Colonic mucosa (tissue), 4 donors: ENCODE measurements at regions not wholly inside any gene's neighbourhood (a gene's known extent, or its start where the extent isn't known, plus 50 kb on each side); places are given as distances from the start of the nearest gene placed in this dataset.
"Not testable (repeated sequence)": the region's sequence is repeated elsewhere in the genome, so short reads cannot be mapped to it uniquely, and the experiment has no call there.

Experiments used
- DNase-seq: peaks from one replicate; pipeline ENCODE4 v3.0.0-alpha.2; 2020
- H3K27ac ChIP-seq: fragments of 200-600 bp; one replicate; pipeline ENCODE4 v1.8.0; 2021
- H3K27me3 ChIP-seq: fragments of 200-600 bp; one replicate; pipeline ENCODE4 v1.8.0; 2021
- H3K36me3 ChIP-seq: fragments of 200-600 bp; one replicate; pipeline ENCODE4 v1.8.0; 2021
- H3K4me1 ChIP-seq: fragments of 200-600 bp; one replicate; pipeline ENCODE4 v1.8.0; 2021; ENCODE audit warnings: mild to moderate bottlenecking
- H3K4me3 ChIP-seq: fragments of 200-600 bp; one replicate; pipeline ENCODE4 v1.8.0; 2021
- H3K9ac ChIP-seq, 2 donors: one replicate each; pipeline ENCODE4 v1.7.0; 2013; ENCODE audit warnings: control low read depth in 2 of 2, low read depth in 2 of 2, low read length in 2 of 2
- H3K9me3 ChIP-seq: fragments of 200-600 bp; one replicate; pipeline ENCODE4 v1.8.0; 2021
- intact Hi-C: fragments of 100-400 bp; cut with DNase I; formaldehyde crosslinking; loops from one replicate; pipeline ENCODE4 v1.14.1; 2022
- TF ChIP-seq, protein P1 (sequence below): fragments of 200-600 bp; IDR thresholded peaks from one replicate; pipeline ENCODE4 v1.8.0; 2022; ENCODE audit warnings: antibody characterized with exemption, mild to moderate bottlenecking
- donor health status: healthy.
- donor health status: DM: no; HTN: no; CAD: no.
- donor health status: DM: no; HTN: no; CAD: no.

DNA sequence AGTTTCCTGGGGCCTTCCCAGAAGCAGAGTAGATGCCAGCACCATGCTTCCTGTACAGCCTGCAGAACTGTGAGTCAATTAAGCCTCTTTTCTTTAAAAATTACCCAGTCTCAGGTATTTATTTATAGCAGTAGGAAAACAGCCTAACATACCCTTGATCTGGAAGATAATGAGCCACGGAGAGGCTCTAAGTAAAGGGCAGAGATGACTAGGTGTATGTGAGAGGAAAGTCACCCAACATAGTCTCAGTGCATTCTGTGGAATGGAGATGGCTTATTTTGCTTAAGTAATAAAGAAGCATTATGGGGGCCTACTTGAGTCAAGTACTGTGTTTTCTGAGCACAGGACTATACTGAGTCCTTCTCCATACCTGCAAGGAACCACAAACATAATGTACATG lies 199.5 kb downstream of the CPEB2 start:
- H3K9ac ChIP-seq: no peak overlapping the region

DNA sequence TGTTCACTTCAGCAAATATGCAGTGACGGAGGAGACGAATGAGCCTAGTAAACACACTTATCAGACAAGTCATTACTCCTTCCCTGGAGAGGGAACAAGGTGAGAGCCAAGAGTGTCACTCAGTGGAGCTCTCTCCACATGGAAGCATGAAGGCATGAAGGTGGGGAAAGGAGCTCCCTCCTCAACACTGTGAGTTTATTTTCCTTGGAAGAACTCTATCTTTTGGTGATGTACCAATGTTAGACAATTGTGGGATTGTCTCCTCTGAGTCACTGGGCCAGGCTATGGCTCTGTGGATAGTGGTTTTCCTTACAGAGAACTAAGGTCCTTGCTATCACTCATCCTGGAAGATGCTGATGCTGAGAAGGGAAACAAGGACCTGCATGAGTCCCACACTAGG lies 200.2 kb downstream of the CPEB2 start:
- H3K9ac ChIP-seq: no peak overlapping the region
- no peaks in the 10 kb centered on the region for H3K36me3 ChIP-seq
- DNase-seq: no peak
- H3K4me3 ChIP-seq: no peak overlapping the region
- intact Hi-C loops: no loop called here
- H3K27ac ChIP-seq: no peak overlapping the region
- H3K4me1 ChIP-seq: no peaks in the 10 kb centered on the region
- TF ChIP-seq, protein P1, sequence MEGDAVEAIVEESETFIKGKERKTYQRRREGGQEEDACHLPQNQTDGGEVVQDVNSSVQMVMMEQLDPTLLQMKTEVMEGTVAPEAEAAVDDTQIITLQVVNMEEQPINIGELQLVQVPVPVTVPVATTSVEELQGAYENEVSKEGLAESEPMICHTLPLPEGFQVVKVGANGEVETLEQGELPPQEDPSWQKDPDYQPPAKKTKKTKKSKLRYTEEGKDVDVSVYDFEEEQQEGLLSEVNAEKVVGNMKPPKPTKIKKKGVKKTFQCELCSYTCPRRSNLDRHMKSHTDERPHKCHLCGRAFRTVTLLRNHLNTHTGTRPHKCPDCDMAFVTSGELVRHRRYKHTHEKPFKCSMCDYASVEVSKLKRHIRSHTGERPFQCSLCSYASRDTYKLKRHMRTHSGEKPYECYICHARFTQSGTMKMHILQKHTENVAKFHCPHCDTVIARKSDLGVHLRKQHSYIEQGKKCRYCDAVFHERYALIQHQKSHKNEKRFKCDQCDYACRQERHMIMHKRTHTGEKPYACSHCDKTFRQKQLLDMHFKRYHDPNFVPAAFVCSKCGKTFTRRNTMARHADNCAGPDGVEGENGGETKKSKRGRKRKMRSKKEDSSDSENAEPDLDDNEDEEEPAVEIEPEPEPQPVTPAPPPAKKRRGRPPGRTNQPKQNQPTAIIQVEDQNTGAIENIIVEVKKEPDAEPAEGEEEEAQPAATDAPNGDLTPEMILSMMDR: no peak
- H3K9me3 ChIP-seq: no peaks in the 10 kb centered on the region
- H3K27me3 ChIP-seq: no peaks in the 10 kb centered on the region

More for the DNA sequence above, 199.5 kb downstream of the CPEB2 start:
- Histone ChIP-seq H3K27me3 (no peaks in the 10 kb centered on the region), H3K4me3 (no peak overlapping the region), H3K9me3 (no peaks in the 10 kb centered on the region), H3K27ac (no peak overlapping the region), H3K4me1 (no peaks in the 10 kb centered on the region), H3K36me3 (no peaks in the 10 kb centered on the region)
- no peak for DNase-seq
- intact Hi-C loops: no loop called here
- TF ChIP-seq, protein P1: no peak

DNA sequence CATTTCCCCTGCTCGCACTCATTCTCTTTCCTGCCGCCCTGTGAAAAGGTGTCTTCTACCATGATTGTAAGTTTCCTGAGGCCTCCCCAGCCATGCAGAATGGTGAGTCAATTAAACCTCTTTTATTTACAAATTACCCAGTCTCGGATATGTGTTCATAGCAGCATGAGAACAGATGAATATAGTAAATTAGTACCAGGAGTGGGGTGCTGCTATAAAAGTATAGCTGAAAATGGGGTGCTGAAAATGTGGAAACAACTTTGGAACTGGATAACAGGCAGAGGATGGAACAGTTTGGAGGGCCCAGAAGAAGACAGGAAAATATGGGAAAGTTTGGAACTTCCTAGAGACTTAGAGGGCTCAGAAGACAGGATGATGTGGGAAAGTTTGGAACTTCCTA lies 204.2 kb downstream of the CPEB2 start:
- DNase-seq, H3K4me1 ChIP-seq, H3K4me3 ChIP-seq, H3K36me3 ChIP-seq, H3K27ac ChIP-seq, H3K9me3 ChIP-seq, intact Hi-C loops, H3K27me3 ChIP-seq, H3K9ac ChIP-seq: not testable (repeated sequence)

DNA sequence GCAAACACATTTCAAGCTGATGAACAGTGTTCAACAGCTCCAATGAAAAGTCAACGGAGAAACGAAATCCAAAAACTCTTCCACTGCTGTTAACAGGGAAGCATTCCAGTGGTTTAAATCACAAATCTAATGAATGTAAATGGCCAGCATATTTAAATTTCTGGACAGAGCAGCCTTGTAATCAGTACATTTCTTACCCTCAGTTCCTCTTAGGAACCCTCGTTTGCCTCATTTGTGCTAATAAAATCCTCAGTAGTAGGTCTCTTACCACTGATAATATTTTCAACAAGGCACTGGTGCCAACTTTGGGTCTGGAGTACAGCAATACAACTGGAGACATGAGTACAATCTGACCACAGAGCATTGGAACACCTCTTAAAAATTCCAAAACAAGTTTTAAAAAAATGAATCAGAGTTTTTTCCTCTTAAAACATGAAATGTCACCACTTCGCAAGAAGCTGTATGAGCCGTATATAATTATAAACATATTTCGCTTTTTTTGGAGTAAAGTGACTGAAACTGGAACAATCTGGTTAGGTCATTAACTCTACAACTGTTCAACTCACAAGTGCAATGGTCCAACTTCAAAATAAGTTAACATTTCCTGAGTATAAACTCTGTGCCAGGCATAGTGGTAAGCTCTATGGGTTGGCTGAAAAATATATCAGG lies 211.2 kb downstream of the CPEB2 start:
- intact Hi-C loops: no loop called here
- DNase-seq: no peak
- Histone ChIP-seq H3K9ac (no peak overlapping the region), H3K4me1 (no peaks in the 10 kb centered on the region), H3K27me3 (no peaks in the 10 kb centered on the region), H3K27ac (no peak overlapping the region), H3K36me3 (no peaks in the 10 kb centered on the region), H3K9me3 (no peaks in the 10 kb centered on the region), H3K4me3 (no peak overlapping the region)
- TF ChIP-seq, protein P1: no peak

DNA sequence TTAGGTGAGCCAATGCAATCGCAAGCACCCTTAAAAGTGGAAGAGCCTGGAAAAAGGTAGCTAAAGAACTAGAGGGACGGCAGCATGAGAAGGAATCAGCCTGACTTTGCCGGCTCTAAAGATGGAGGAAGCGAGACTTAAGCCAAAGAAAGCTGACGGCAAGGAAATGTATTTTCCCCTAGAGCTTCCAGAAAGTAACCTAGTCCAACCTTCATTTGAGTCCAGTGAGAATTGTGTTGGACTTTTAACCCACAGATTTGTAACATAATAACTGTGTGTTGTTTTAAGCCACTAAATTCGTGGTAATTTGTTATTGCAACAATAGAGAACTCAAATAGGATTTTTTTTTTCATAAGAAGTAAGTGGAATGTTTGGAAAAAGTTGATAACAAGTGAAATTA lies 212.7 kb upstream of the C1QTNF7 start:
- Histone ChIP-seq H3K36me3 (no peaks in the 10 kb centered on the region), H3K27me3 (no peaks in the 10 kb centered on the region), H3K9ac (no peak overlapping the region), H3K4me1 (no peaks in the 10 kb centered on the region), H3K27ac (no peak overlapping the region), H3K4me3 (no peak overlapping the region), H3K9me3 (no peaks in the 10 kb centered on the region)
- DNase-seq: no peak
- intact Hi-C loops: no loop called here
- TF ChIP-seq, protein P1: no peak

DNA sequence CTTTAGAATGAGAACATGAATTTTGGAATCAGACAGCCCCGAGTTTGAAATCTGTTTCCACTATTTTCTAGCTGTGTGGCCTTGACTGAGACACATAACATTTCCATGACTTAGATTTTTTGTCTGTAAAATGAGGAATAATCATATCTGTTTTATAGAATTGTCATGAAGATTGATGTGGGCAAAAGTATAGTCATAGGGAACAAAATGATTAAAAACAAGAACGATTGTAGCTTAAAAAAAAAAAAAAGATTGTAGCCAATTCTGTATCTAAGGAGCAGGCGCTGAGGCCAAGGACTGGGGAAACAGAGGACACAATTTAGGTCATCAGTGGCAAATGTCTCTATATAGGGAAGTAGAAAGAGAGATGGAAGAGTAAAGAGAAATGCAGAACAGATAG lies 201.6 kb upstream of the C1QTNF7 start:
- intact Hi-C loops: no loop called here
- no peaks in the 10 kb centered on the region for H3K27me3 ChIP-seq

More for the DNA sequence above, 201.6 kb upstream of the C1QTNF7 start:
- no peaks in the 10 kb centered on the region for H3K36me3 ChIP-seq
- no peak for DNase-seq
- no peak overlapping the region for H3K9ac ChIP-seq
- H3K9me3 ChIP-seq: no peaks in the 10 kb centered on the region
- H3K4me3 ChIP-seq: no peak overlapping the region
- H3K4me1 ChIP-seq: no peaks in the 10 kb centered on the region
- TF ChIP-seq, protein P1: no peak
- H3K27ac ChIP-seq: no peak overlapping the region
